HEK293 (cell line): ENCODE measurements at regions not wholly inside any gene's neighbourhood (a gene's known extent, or its start where the extent isn't known, plus 50 kb on each side); places are given as distances from the start of the nearest gene placed in this dataset.

Experiments
- CTCF ChIA-PET: fragments of 350-600 bp; formaldehyde crosslinking; extraction: SDS; loops from one replicate; lab custom pipeline; 2021; ENCODE audit warnings: antibody characterized with exemption; lab: Yijun Ruan, JAX
- POLR2A ChIA-PET: fragments of 300-600 bp; formaldehyde crosslinking; extraction: SDS; loops from one replicate; lab custom pipeline; 2020; ENCODE audit warnings: antibody characterized with exemption, inconsistent platforms; lab: Yijun Ruan, JAX
- H3K27ac ChIP-seq: fragments of 200-500 bp; sonication (Bioruptor generic); 2 replicates; pipeline ENCODE4 v1.5.1; 2014; ENCODE audit warnings: low read depth, low read length, control low read depth, inconsistent platforms; ENCODE audit errors: extremely low read depth
- H3K36me3 ChIP-seq, 2 experiments: fragments of 200-500 bp in 1 of 2; sonication (Bioruptor generic) in 1 of 2; 1 replicate in 1 of 2; 2 replicates in 1 of 2; pipeline ENCODE4 v1.5.1; 2014 to 2017; ENCODE audit warnings: inconsistent platforms in 2 of 2, low read length in 2 of 2; ENCODE audit not compliant: control insufficient read depth in 2 of 2, insufficient read depth in 1 of 2
- H3K4me1 ChIP-seq: fragments of 200-500 bp; sonication (Bioruptor generic); 2 replicates; pipeline ENCODE4 v1.5.1; 2014; ENCODE audit warnings: mild to moderate bottlenecking, low read length, inconsistent platforms; ENCODE audit not compliant: control insufficient read depth, insufficient read depth
- H3K4me3 ChIP-seq: 2 replicates; pipeline ENCODE4 v1.5.1; 2011; ENCODE audit warnings: low read depth, mild to moderate bottlenecking, control low read depth, low read length, moderate library complexity
- H3K9me3 ChIP-seq: fragments of 200-500 bp; sonication (Bioruptor generic); 2 replicates; pipeline ENCODE4 v1.5.1; 2014; ENCODE audit warnings: low read depth, low read length, inconsistent platforms; ENCODE audit not compliant: control insufficient read depth, insufficient read depth
- ATF2 ChIP-seq: fragments of 450-650 bp; formaldehyde crosslinking; IDR thresholded peaks from 2 replicates; pipeline ENCODE4 v1.5.1; 2016; ENCODE audit warnings: missing biosample characterization, missing genetic modification characterization, low read depth
- EGR2 ChIP-seq: fragments of 450-650 bp; formaldehyde crosslinking; IDR thresholded peaks from 2 replicates; pipeline ENCODE4 v1.5.1; 2016; ENCODE audit warnings: low read depth, missing biosample characterization, missing genetic modification characterization
- GLI2 ChIP-seq: fragments of 450-650 bp; formaldehyde crosslinking; IDR thresholded peaks from 2 replicates; pipeline ENCODE4; 2017; ENCODE audit warnings: missing biosample characterization, missing genetic modification characterization, low read depth, borderline replicate concordance
- KLF9 ChIP-seq: fragments of 450-650 bp; formaldehyde crosslinking; IDR thresholded peaks from 2 replicates; pipeline ENCODE4 v1.5.1; 2016; ENCODE audit warnings: missing biosample characterization, missing genetic modification characterization, low read depth
- MYNN ChIP-seq: fragments of 450-650 bp; formaldehyde crosslinking; IDR thresholded peaks from 2 replicates; pipeline ENCODE4 v1.5.1; 2016; ENCODE audit warnings: missing biosample characterization, missing genetic modification characterization, borderline replicate concordance
- OSR2 ChIP-seq: fragments of 450-650 bp; formaldehyde crosslinking; IDR thresholded peaks from 2 replicates; pipeline ENCODE4 v1.5.1; 2016; ENCODE audit warnings: missing biosample characterization, missing genetic modification characterization
- RBAK ChIP-seq: fragments of 450-650 bp; formaldehyde crosslinking; IDR thresholded peaks from 2 replicates; pipeline ENCODE4 v1.5.1; 2016; ENCODE audit warnings: missing biosample characterization, missing genetic modification characterization
- SP7 ChIP-seq: fragments of 450-650 bp; formaldehyde crosslinking; IDR thresholded peaks from 2 replicates; pipeline ENCODE4 v1.5.1; 2016; ENCODE audit warnings: missing biosample characterization, missing genetic modification characterization
- TCF7L2 ChIP-seq: IDR thresholded peaks from 2 replicates; pipeline ENCODE4 v1.6.1; 2011; ENCODE audit warnings: low read depth, mild to moderate bottlenecking, inconsistent platforms, low read length, moderate library complexity, borderline replicate concordance
- WT1 ChIP-seq: fragments of 450-650 bp; formaldehyde crosslinking; IDR thresholded peaks from 2 replicates; pipeline ENCODE4 v1.5.1; 2016; ENCODE audit warnings: missing biosample characterization, missing genetic modification characterization
- ZBTB21 ChIP-seq: fragments of 450-650 bp; formaldehyde crosslinking; IDR thresholded peaks from 2 replicates; pipeline ENCODE4 v1.5.1; 2017; ENCODE audit warnings: missing biosample characterization, missing genetic modification characterization
- ZBTB8A ChIP-seq: fragments of 450-650 bp; formaldehyde crosslinking; IDR thresholded peaks from 2 replicates; pipeline ENCODE4 v1.5.1; 2016; ENCODE audit warnings: missing biosample characterization, missing genetic modification characterization
- ZNF133 ChIP-seq: fragments of 450-650 bp; formaldehyde crosslinking; IDR thresholded peaks from 2 replicates; pipeline ENCODE4 v1.5.1; 2016; ENCODE audit warnings: missing biosample characterization, missing genetic modification characterization
- ZNF280C ChIP-seq: fragments of 450-650 bp; formaldehyde crosslinking; IDR thresholded peaks from 2 replicates; pipeline ENCODE4 v1.5.1; 2016; ENCODE audit warnings: missing biosample characterization, missing genetic modification characterization
- ZNF302 ChIP-seq: fragments of 450-650 bp; formaldehyde crosslinking; IDR thresholded peaks from 2 replicates; pipeline ENCODE4 v1.5.1; 2016; ENCODE audit warnings: missing biosample characterization, missing genetic modification characterization, low read depth
- ZNF350 ChIP-seq: fragments of 450-650 bp; formaldehyde crosslinking; IDR thresholded peaks from 2 replicates; pipeline ENCODE4 v1.5.0; 2017; ENCODE audit warnings: missing biosample characterization, mild to moderate bottlenecking, missing genetic modification characterization
- ZNF488 ChIP-seq: fragments of 450-650 bp; formaldehyde crosslinking; IDR thresholded peaks from 2 replicates; pipeline ENCODE4 v1.5.1; 2016; ENCODE audit warnings: missing biosample characterization, missing genetic modification characterization
- ZNF510 ChIP-seq: fragments of 450-650 bp; formaldehyde crosslinking; IDR thresholded peaks from 2 replicates; pipeline ENCODE4 v1.5.1; 2018; ENCODE audit warnings: mild to moderate bottlenecking, missing genetic modification characterization, missing biosample characterization; ENCODE audit not compliant: insufficient replicate concordance
- ZNF548 ChIP-seq: fragments of 450-650 bp; formaldehyde crosslinking; IDR thresholded peaks from 2 replicates; pipeline ENCODE4 v1.5.1; 2016; ENCODE audit warnings: missing biosample characterization, missing genetic modification characterization
- ZNF571 ChIP-seq: fragments of 450-650 bp; formaldehyde crosslinking; IDR thresholded peaks from 2 replicates; pipeline ENCODE4 v1.5.0; 2017; ENCODE audit warnings: missing biosample characterization, missing genetic modification characterization
- ZNF830 ChIP-seq: fragments of 450-650 bp; IDR thresholded peaks from 2 replicates; pipeline ENCODE4 v1.5.0; 2018; ENCODE audit warnings: missing biosample characterization, missing genetic modification characterization, low read depth, mild to moderate bottlenecking, moderate library complexity

GRCh38 chr2:70360661-70361270 is 58.9 kb upstream of the FAM136A start (continued):
- no peak for TF ChIP-seq ATF2 (tag by site-specific recombination)

GRCh38 chr2:70357684-70358071 is 55.8 kb upstream of the FAM136A start:
- H3K4me3 ChIP-seq, result no peak overlapping the region
- H3K9me3 ChIP-seq, result no peaks in the 10 kb centered on the region
- ChIA-PET POLR2A (interaction anchor here (0.7 kb wide), 1 partner anchor 125 kb away, joined by 4 read pairs; no protein-coding TSS in a partner anchor), CTCF (interaction anchor here (1.2 to 1.8 kb wide), 2 partner anchors 17 to 53 kb away, joined by 3 to 5 read pairs; no protein-coding TSS in a partner anchor)
- H3K36me3 ChIP-seq, result no peaks in the 10 kb centered on the region
- no peak overlapping the region for H3K27ac ChIP-seq
- H3K4me1 ChIP-seq, result no peaks in the 10 kb centered on the region
- TF ChIP-seq MYNN (no peak), ZNF830 (tag by site-specific recombination) (no peak), ZBTB8A (tag by site-specific recombination) (no peak), ZNF571 (tag by site-specific recombination) (no peak), GLI2 (no peak), SP7 (no peak), ZNF548 (tag by site-specific recombination) (no peak), WT1 (no peak), KLF9 (tag by site-specific recombination) (no peak), ZNF510 (no peak), RBAK (tag by site-specific recombination) (no peak), ZNF488 (tag by site-specific recombination) (no peak), ZNF133 (tag by site-specific recombination) (no peak), EGR2 (tag by site-specific recombination) (no peak), ZBTB21 (no peak), OSR2 (tag by site-specific recombination) (no peak), ZNF302 (tag by site-specific recombination) (no peak), ZNF280C (no peak), TCF7L2 (no peak), ZNF350 (tag by site-specific recombination) (no peak)
